ENCODE measurements at regions not wholly inside any gene's neighbourhood (a gene's known extent, or its start where the extent isn't known, plus 50 kb on each side); places are given as distances from the start of the nearest gene placed in this dataset.
"Not testable (repeated sequence)": the region's sequence is repeated elsewhere in the genome, so short reads cannot be mapped to it uniquely, and the experiment has no call there.

DNA sequence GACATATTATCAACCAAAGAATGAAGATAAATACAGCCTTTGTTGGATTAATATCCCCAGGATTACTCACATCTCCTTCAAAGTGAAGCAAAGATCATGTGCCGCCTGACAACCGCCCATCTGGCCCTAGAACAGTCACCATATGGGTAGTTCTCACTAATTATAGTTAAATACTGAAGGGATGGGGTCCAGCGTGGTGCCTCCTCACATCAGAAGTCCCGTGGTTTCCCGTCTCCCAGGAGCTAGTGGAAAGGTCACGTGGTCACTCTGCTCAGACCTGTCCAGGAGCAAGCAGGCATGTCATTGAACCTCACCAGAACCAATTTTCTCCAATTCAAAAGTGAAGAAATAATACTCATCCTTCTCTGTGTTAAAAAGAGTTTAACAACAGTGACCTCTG lies 434.5 kb downstream of the SHISA9 start:
- no peak overlapping the region for H3K27ac ChIP-seq (ENCODE audit: low read depth in 1 of 2, low read length in 2 of 2)
- H3K4me3 Mint-ChIP-seq, result no peak overlapping the region
- no peaks in the 10 kb centered on the region for H3K9me3 ChIP-seq (replicated peaks in 1 of 2; ENCODE audit: control insufficient read depth in 1 of 2, insufficient read depth in 1 of 2, low read length in 2 of 2)
- H3K36me3 Mint-ChIP-seq, result no peaks in the 10 kb centered on the region
- no peak overlapping the region for H3K27ac Mint-ChIP-seq
- peaks cover 0 to 4% (median 0%) of the 10 kb centered on the region in 7 donors for H3K9me3 Mint-ChIP-seq
- H3K4me3 ChIP-seq (replicated peaks in 1 of 3; ENCODE audit: low read depth in 2 of 3, low read length in 3 of 3), result no peak overlapping the region
- H3K27me3 ChIP-seq (ENCODE audit: control insufficient read depth in 2 of 2, insufficient read depth in 2 of 2, low read length in 2 of 2), result no peaks in the 10 kb centered on the region
- no peak for DNase-seq
- no peaks in the 10 kb centered on the region for H3K4me1 ChIP-seq (ENCODE audit: control insufficient read depth in 1 of 2, insufficient read depth in 2 of 2, low read length in 2 of 2)
- no peak overlapping the region for H3K9ac ChIP-seq (ENCODE audit: insufficient read depth, low read length, poor library complexity, severe bottlenecking)
- no peaks in the 10 kb centered on the region for H3K36me3 ChIP-seq (replicated peaks in 1 of 2; ENCODE audit: control insufficient read depth in 1 of 2, insufficient read depth in 2 of 2, low read length in 2 of 2)
- no peaks in the 10 kb centered on the region for H4K20me1 ChIP-seq (ENCODE audit: insufficient read depth, low read length)
- no peak overlapping the region for H3K4me2 ChIP-seq (replicated peaks; ENCODE audit: extremely low read depth, low read length, poor library complexity, severe bottlenecking)
- TF ChIP-seq, protein P1, sequence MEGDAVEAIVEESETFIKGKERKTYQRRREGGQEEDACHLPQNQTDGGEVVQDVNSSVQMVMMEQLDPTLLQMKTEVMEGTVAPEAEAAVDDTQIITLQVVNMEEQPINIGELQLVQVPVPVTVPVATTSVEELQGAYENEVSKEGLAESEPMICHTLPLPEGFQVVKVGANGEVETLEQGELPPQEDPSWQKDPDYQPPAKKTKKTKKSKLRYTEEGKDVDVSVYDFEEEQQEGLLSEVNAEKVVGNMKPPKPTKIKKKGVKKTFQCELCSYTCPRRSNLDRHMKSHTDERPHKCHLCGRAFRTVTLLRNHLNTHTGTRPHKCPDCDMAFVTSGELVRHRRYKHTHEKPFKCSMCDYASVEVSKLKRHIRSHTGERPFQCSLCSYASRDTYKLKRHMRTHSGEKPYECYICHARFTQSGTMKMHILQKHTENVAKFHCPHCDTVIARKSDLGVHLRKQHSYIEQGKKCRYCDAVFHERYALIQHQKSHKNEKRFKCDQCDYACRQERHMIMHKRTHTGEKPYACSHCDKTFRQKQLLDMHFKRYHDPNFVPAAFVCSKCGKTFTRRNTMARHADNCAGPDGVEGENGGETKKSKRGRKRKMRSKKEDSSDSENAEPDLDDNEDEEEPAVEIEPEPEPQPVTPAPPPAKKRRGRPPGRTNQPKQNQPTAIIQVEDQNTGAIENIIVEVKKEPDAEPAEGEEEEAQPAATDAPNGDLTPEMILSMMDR (IDR thresholded peaks at IDR 0.05), result no peak
- no peaks in the 10 kb centered on the region for H3K27me3 Mint-ChIP-seq (ENCODE audit: low read depth in 3 of 3)
- intact Hi-C loops (cut with micrococcal nuclease), result no loop called here
- no peak overlapping the region for H2AFZ ChIP-seq (ENCODE audit: insufficient read depth, low read depth, low read length, poor library complexity, severe bottlenecking)
- no peaks in the 10 kb centered on the region for H3K4me1 Mint-ChIP-seq
- WGBS (ENCODE audit: insufficient coverage), result 80% methylated on average over 1 of the region's 6 CpGs
- no peaks in the 10 kb centered on the region for H3K79me2 ChIP-seq (ENCODE audit: insufficient read depth, low read length)

DNA sequence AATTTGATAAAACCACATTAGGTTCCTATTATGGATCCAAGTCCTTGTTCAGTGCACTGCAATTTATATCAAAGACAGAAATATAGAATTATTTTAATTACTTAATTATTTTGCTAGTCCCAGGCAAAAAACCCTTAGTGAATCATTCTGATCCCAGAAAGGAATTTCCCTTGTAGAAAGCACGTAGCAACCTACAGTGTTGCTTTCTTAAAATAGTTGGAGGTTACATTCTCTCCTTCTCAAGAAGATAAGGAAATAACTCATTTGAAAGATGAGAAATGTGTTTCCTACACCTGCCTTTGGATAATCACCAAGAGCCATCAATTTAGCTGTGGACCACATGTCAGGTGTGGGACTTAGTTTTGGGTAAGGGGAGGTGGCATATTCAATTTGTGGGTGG lies 434.9 kb downstream of the SHISA9 start:
- H4K20me1 ChIP-seq (ENCODE audit: insufficient read depth, low read length), result no peaks in the 10 kb centered on the region
- no peak overlapping the region for H3K9ac ChIP-seq (ENCODE audit: insufficient read depth, low read length, poor library complexity, severe bottlenecking)
- H3K27ac ChIP-seq (ENCODE audit: low read depth in 1 of 2, low read length in 2 of 2), result no peak overlapping the region
- H2AFZ ChIP-seq (ENCODE audit: insufficient read depth, low read depth, low read length, poor library complexity, severe bottlenecking), result no peak overlapping the region
- no peak overlapping the region for H3K4me2 ChIP-seq (replicated peaks; ENCODE audit: extremely low read depth, low read length, poor library complexity, severe bottlenecking)
- Mint-ChIP-seq H3K27me3 (ENCODE audit: low read depth in 3 of 3) (no peaks in the 10 kb centered on the region), H3K36me3 (no peaks in the 10 kb centered on the region), H3K9me3 (peaks cover 0 to 4% (median 0%) of the 10 kb centered on the region in 7 donors), H3K27ac (no peak overlapping the region), H3K4me1 (no peaks in the 10 kb centered on the region), H3K4me3 (no peak overlapping the region)
- intact Hi-C loops (cut with micrococcal nuclease), result no loop called here
- no peaks in the 10 kb centered on the region for H3K4me1 ChIP-seq (ENCODE audit: control insufficient read depth in 1 of 2, insufficient read depth in 2 of 2, low read length in 2 of 2)
- no peak overlapping the region for H3K4me3 ChIP-seq (replicated peaks in 1 of 3; ENCODE audit: low read depth in 2 of 3, low read length in 3 of 3)
- no peaks in the 10 kb centered on the region for H3K9me3 ChIP-seq (replicated peaks in 1 of 2; ENCODE audit: control insufficient read depth in 1 of 2, insufficient read depth in 1 of 2, low read length in 2 of 2)
- no CpG with 5 or more reads among the region's 1 CpG for WGBS (ENCODE audit: insufficient coverage)
- H3K27me3 ChIP-seq (ENCODE audit: control insufficient read depth in 2 of 2, insufficient read depth in 2 of 2, low read length in 2 of 2), result no peaks in the 10 kb centered on the region
- no peak for DNase-seq
- no peaks in the 10 kb centered on the region for H3K79me2 ChIP-seq (ENCODE audit: insufficient read depth, low read length)
- TF ChIP-seq, protein P1 (IDR thresholded peaks at IDR 0.05), result no peak
- H3K36me3 ChIP-seq (replicated peaks in 1 of 2; ENCODE audit: control insufficient read depth in 1 of 2, insufficient read depth in 2 of 2, low read length in 2 of 2), result no peaks in the 10 kb centered on the region

DNA sequence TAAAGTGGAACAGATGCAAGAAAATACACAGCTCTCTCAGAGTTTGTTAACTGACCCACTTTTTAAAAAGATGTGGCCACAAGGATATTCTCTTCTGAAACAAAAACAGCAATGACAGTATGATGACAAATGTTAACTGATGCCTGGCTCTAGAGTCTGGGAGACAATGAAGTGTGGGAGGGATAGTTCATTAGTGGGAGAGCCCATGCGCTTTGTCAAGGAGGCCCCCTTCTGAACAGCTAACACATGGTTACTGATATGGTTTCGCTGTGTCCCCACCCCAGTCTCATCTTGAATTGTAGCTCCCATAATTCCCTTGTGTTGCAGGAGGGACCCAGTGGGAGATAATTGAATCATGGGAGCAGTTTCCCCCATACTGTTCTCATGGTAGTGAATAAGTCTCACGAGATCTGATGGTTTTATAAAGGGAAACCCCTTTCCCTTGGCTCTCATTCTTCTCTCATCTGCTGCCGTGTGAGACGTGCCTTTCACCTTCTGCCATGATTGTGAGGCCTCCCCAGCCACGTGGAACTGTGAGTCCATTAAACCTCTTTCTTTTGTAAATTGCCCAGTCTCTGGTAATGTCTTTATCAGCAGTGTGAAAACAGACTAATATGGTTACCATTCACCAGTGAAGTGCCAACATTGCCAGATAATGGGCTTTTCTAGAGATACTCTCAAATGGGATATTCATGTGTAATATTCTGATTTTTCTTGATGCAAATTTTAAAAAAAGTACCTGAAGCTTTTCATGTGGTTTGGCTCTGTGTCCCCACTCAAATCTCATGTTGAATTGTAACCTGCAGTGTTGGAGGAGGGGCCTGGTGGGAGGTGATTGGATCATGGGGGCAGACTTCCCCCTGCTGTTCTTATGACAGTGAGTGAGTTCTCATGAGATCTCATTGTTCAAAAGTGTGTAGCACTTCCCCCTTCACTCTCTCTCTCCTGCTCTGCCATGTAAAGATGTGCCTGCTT lies 435.8 kb downstream of the SHISA9 start:
- H3K9me3 ChIP-seq (replicated peaks in 1 of 2; ENCODE audit: control insufficient read depth in 1 of 2, insufficient read depth in 1 of 2, low read length in 2 of 2); H3K79me2 ChIP-seq (ENCODE audit: insufficient read depth, low read length); H3K9me3 Mint-ChIP-seq; H3K27ac Mint-ChIP-seq; intact Hi-C loops (cut with micrococcal nuclease); H3K9ac ChIP-seq (ENCODE audit: insufficient read depth, low read length, poor library complexity, severe bottlenecking); H3K4me1 Mint-ChIP-seq; H3K36me3 Mint-ChIP-seq; H3K4me3 Mint-ChIP-seq; DNase-seq; H3K4me2 ChIP-seq (replicated peaks; ENCODE audit: extremely low read depth, low read length, poor library complexity, severe bottlenecking); H4K20me1 ChIP-seq (ENCODE audit: insufficient read depth, low read length); H3K4me1 ChIP-seq (ENCODE audit: control insufficient read depth in 1 of 2, insufficient read depth in 2 of 2, low read length in 2 of 2); H3K27ac ChIP-seq (ENCODE audit: low read depth in 1 of 2, low read length in 2 of 2); H3K27me3 Mint-ChIP-seq (ENCODE audit: low read depth in 3 of 3); H3K27me3 ChIP-seq (ENCODE audit: control insufficient read depth in 2 of 2, insufficient read depth in 2 of 2, low read length in 2 of 2); H3K4me3 ChIP-seq (replicated peaks in 1 of 3; ENCODE audit: low read depth in 2 of 3, low read length in 3 of 3); H2AFZ ChIP-seq (ENCODE audit: insufficient read depth, low read depth, low read length, poor library complexity, severe bottlenecking); H3K36me3 ChIP-seq (replicated peaks in 1 of 2; ENCODE audit: control insufficient read depth in 1 of 2, insufficient read depth in 2 of 2, low read length in 2 of 2): not testable (repeated sequence)
- WGBS (ENCODE audit: insufficient coverage), result 100% methylated on average over 3 of the region's 6 CpGs

Data from CD14-positive monocyte (primary cell).